AG09309 (cell line): ENCODE measurements at regions not wholly inside any gene's neighbourhood (a gene's known extent, or its start where the extent isn't known, plus 50 kb on each side); places are given as distances from the start of the nearest gene placed in this dataset.

Source experiments
- DNase-seq: peaks from one replicate; pipeline ENCODE4 v3.0.0-alpha.2; 2010; ENCODE audit warnings: low read depth
- H3K4me3 ChIP-seq: 2 replicates; pipeline ENCODE4 v1.5.1; 2011; ENCODE audit warnings: mild to moderate bottlenecking, low read depth, low read length, moderate library complexity; ENCODE audit not compliant: control insufficient read depth
- TF ChIP-seq, protein P1 (sequence below): IDR thresholded peaks from 2 replicates; pipeline ENCODE4 v1.5.1; 2011; ENCODE audit warnings: mild to moderate bottlenecking, low read depth, low read length, inconsistent platforms; ENCODE audit not compliant: insufficient read depth, control insufficient read depth; ENCODE audit errors: missing control alignments

DNA sequence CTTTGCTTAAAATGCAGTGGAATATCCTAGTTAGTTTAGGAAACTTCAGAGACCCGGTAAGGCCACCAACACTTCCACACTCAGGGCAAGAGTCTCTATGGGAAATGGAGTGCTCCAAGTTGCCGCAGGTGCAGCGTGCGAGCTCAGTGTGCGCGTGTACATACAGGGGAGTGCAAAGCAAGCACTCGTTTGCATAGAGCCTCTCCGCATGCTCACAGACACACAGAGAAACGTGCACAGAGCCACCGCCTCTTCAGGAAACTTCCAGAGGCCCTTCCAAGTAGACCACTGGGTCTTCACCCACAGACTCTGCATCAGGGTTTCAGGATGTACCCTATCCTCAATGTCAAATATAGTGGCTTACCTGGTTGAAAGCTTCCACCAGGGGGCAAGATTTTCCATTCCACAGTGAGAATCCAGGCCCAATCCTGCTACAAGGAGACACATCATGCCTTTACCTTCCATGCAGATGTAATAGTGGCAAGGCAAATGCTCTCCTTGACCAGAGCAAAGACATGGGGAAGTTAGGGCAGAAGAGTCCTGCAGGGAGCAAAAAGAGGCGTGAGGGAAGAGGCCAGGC lies 513.0 kb upstream of the MYT1L start:
- TF ChIP-seq, protein P1, sequence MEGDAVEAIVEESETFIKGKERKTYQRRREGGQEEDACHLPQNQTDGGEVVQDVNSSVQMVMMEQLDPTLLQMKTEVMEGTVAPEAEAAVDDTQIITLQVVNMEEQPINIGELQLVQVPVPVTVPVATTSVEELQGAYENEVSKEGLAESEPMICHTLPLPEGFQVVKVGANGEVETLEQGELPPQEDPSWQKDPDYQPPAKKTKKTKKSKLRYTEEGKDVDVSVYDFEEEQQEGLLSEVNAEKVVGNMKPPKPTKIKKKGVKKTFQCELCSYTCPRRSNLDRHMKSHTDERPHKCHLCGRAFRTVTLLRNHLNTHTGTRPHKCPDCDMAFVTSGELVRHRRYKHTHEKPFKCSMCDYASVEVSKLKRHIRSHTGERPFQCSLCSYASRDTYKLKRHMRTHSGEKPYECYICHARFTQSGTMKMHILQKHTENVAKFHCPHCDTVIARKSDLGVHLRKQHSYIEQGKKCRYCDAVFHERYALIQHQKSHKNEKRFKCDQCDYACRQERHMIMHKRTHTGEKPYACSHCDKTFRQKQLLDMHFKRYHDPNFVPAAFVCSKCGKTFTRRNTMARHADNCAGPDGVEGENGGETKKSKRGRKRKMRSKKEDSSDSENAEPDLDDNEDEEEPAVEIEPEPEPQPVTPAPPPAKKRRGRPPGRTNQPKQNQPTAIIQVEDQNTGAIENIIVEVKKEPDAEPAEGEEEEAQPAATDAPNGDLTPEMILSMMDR, result peak; percentile 3
- H3K4me3 ChIP-seq, result no peak overlapping the region
- DNase-seq, result no peak

- TF ChIP-seq, protein P1, result no peak
- DNase-seq, result no peak
- H3K4me3 ChIP-seq, result no peak overlapping the region
Observed at GRCh38 chr2:2842466-2842865, 511.4 kb upstream of the MYT1L start.

- DNase-seq, result no peak
- no peak overlapping the region for H3K4me3 ChIP-seq
- TF ChIP-seq, protein P1, result no peak
Observed at GRCh38 chr2:2840681-2841300, 509.7 kb upstream of the MYT1L start.

- TF ChIP-seq, protein P1, result no peak
- no peak overlapping the region for H3K4me3 ChIP-seq
- no peak for DNase-seq
Observed at GRCh38 chr2:2839782-2840531, 508.9 kb upstream of the MYT1L start.

GRCh38 chr2:2839393-2839781 lies 508.3 kb upstream of the MYT1L start:
- DNase-seq, result no peak

DNA sequence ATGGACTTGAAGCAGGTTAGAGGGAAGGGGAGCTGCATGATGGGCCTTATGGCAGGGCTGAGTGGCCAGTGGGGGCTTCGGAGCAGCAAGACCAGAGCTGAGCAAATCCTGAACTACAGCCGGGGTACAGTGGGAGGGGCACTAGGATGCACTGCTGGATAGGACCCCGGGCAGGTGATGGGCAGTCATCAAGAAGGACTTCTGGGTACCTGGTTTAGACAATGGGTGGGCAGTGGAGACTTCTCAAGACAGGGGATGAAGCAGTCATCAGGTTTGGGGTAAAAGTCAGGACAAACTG lies 507.4 kb upstream of the MYT1L start:
- DNase-seq, result no peak
- H3K4me3 ChIP-seq, result no peak overlapping the region
- TF ChIP-seq, protein P1, result no peak

More at GRCh38 chr2:2839393-2839781, 508.3 kb upstream of the MYT1L start:
- TF ChIP-seq, protein P1, result no peak
- H3K4me3 ChIP-seq, result no peak overlapping the region
